ENCODE measurements at regions not wholly inside any gene's neighbourhood (a gene's known extent, or its start where the extent isn't known, plus 50 kb on each side); places are given as distances from the start of the nearest gene placed in this dataset.

- TF ChIP-seq CTCF (IDR thresholded peaks at IDR 0.05; ENCODE audit: low read depth, low read length) (no peak), EZH2phosphoT487 (IDR thresholded peaks at IDR 0.05; ENCODE audit: low read depth) (no peak)
Observed at GRCh38 chr19:31496076-31496475, 146.8 kb upstream of the TSHZ3 start.

Measured in OCI-LY3 (cell line).